ENCODE measurements at regions not wholly inside any gene's neighbourhood (a gene's known extent, or its start where the extent isn't known, plus 50 kb on each side); places are given as distances from the start of the nearest gene placed in this dataset.

GRCh38 chr13:86914757-86915156 is 756.4 kb upstream of the SLITRK5 start:
- TF ChIP-seq, protein P1, sequence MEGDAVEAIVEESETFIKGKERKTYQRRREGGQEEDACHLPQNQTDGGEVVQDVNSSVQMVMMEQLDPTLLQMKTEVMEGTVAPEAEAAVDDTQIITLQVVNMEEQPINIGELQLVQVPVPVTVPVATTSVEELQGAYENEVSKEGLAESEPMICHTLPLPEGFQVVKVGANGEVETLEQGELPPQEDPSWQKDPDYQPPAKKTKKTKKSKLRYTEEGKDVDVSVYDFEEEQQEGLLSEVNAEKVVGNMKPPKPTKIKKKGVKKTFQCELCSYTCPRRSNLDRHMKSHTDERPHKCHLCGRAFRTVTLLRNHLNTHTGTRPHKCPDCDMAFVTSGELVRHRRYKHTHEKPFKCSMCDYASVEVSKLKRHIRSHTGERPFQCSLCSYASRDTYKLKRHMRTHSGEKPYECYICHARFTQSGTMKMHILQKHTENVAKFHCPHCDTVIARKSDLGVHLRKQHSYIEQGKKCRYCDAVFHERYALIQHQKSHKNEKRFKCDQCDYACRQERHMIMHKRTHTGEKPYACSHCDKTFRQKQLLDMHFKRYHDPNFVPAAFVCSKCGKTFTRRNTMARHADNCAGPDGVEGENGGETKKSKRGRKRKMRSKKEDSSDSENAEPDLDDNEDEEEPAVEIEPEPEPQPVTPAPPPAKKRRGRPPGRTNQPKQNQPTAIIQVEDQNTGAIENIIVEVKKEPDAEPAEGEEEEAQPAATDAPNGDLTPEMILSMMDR (IDR thresholded peaks at IDR 0.05; ENCODE audit: low read depth, low read length) = no peak
- no peak for TF ChIP-seq POLR2A (IDR thresholded peaks at IDR 0.05; ENCODE audit: extremely low read depth, insufficient read length)
- no peak for TF ChIP-seq MYC (IDR thresholded peaks at IDR 0.05; ENCODE audit: low read depth, low read length)
